ENCODE measurements at regions not wholly inside any gene's neighbourhood (a gene's known extent, or its start where the extent isn't known, plus 50 kb on each side); places are given as distances from the start of the nearest gene placed in this dataset.

GRCh38 chr4:3820016-3820805 lies 54.0 kb downstream of the ADRA2C start:
- Histone ChIP-seq H3K36me3 (ENCODE audit: insufficient read depth, low read length) (no peaks in the 10 kb centered on the region), H3K9ac (ENCODE audit: low read length) (no peak overlapping the region), H2AFZ (ENCODE audit: low read depth, low read length) (no peak overlapping the region), H3K27ac (ENCODE audit: low read depth, low read length) (no peak overlapping the region), H3K4me2 (ENCODE audit: low read length) (no peak overlapping the region), H3K9me3 (ENCODE audit: insufficient read depth, low read depth, low read length) (peaks cover 3% of the 10 kb centered on the region), H3K4me1 (ENCODE audit: insufficient read depth, low read length) (no peaks in the 10 kb centered on the region), H3K27me3 (ENCODE audit: insufficient read depth, low read length) (no peaks in the 10 kb centered on the region), H4K20me1 (ENCODE audit: insufficient read depth, low read length) (no peaks in the 10 kb centered on the region), H3K4me3 (ENCODE audit: insufficient read depth, low read depth, low read length) (no peak overlapping the region), H3K79me2 (ENCODE audit: insufficient read depth, low read length) (no peaks in the 10 kb centered on the region)
- Mint-ChIP-seq H3K9me3 (ENCODE audit: unreplicated experiment) (peaks cover 7% of the 10 kb centered on the region), H3K4me1 (ENCODE audit: low read depth, unreplicated experiment) (peaks cover 6% of the 10 kb centered on the region), H3K4me3 (ENCODE audit: unreplicated experiment) (no peak overlapping the region), H3K27ac (ENCODE audit: unreplicated experiment) (no peak overlapping the region), H3K27me3 (ENCODE audit: low read depth, unreplicated experiment) (peaks cover 45% of the 10 kb centered on the region), H3K36me3 (ENCODE audit: low read depth, unreplicated experiment) (no peaks in the 10 kb centered on the region)
- TF ChIP-seq EZH2 (IDR thresholded peaks at IDR 0.05; ENCODE audit: insufficient read depth, low read length): no peak
- no peak for TF ChIP-seq CTCF (IDR thresholded peaks at IDR 0.05; ENCODE audit: insufficient read depth, low read depth, low read length)
- FAIRE-seq: no peak
- no peak for DNase-seq (ENCODE audit: low read depth)

- H4K20me1 ChIP-seq (ENCODE audit: insufficient read depth, low read length): no peaks in the 10 kb centered on the region
- no peak for DNase-seq (ENCODE audit: low read depth)
- TF ChIP-seq CTCF (IDR thresholded peaks at IDR 0.05; ENCODE audit: insufficient read depth, low read depth, low read length) (no peak), EZH2 (IDR thresholded peaks at IDR 0.05; ENCODE audit: insufficient read depth, low read length) (no peak)
Measured at GRCh38 chr4:3820806-3821579, 54.8 kb downstream of the ADRA2C start.

More at GRCh38 chr4:3820806-3821579, 54.8 kb downstream of the ADRA2C start:
- Histone ChIP-seq H3K9me3 (ENCODE audit: insufficient read depth, low read depth, low read length) (peaks cover 3% of the 10 kb centered on the region), H3K4me1 (ENCODE audit: insufficient read depth, low read length) (no peaks in the 10 kb centered on the region), H3K9ac (ENCODE audit: low read length) (no peak overlapping the region), H3K36me3 (ENCODE audit: insufficient read depth, low read length) (no peaks in the 10 kb centered on the region), H3K27me3 (ENCODE audit: insufficient read depth, low read length) (no peaks in the 10 kb centered on the region), H3K4me2 (ENCODE audit: low read length) (no peak overlapping the region), H3K27ac (ENCODE audit: low read depth, low read length) (no peak overlapping the region), H2AFZ (ENCODE audit: low read depth, low read length) (no peak overlapping the region), H3K4me3 (ENCODE audit: insufficient read depth, low read depth, low read length) (no peak overlapping the region), H3K79me2 (ENCODE audit: insufficient read depth, low read length) (no peaks in the 10 kb centered on the region)
- Mint-ChIP-seq H3K4me1 (ENCODE audit: low read depth, unreplicated experiment) (peaks cover 6% of the 10 kb centered on the region), H3K4me3 (ENCODE audit: unreplicated experiment) (no peak overlapping the region), H3K9me3 (ENCODE audit: unreplicated experiment) (peaks cover 7% of the 10 kb centered on the region), H3K27ac (ENCODE audit: unreplicated experiment) (no peak overlapping the region), H3K36me3 (ENCODE audit: low read depth, unreplicated experiment) (no peaks in the 10 kb centered on the region), H3K27me3 (ENCODE audit: low read depth, unreplicated experiment) (peaks cover 49% of the 10 kb centered on the region)
- no peak for FAIRE-seq
